Activated CD4-positive, alpha-beta T cell treated with anti-CD3 and anti-CD28 coated beads, Interleukin-2, Interleukin-4, amounts not matched to agents 100 ng/mL and 50 ng/mL, durations not matched to agents 16 hours and 8 hours (primary cell): ENCODE measurements at regions not wholly inside any gene's neighbourhood (a gene's known extent, or its start where the extent isn't known, plus 50 kb on each side); places are given as distances from the start of the nearest gene placed in this dataset.
"Not testable (repeated sequence)": the region's sequence is repeated elsewhere in the genome, so short reads cannot be mapped to it uniquely, and the experiment has no call there.

Experiments used
- DNase-seq: peaks from one replicate; pipeline ENCODE4 v3.0.0-alpha.2; 2020; ENCODE audit warnings: low spot score

DNA sequence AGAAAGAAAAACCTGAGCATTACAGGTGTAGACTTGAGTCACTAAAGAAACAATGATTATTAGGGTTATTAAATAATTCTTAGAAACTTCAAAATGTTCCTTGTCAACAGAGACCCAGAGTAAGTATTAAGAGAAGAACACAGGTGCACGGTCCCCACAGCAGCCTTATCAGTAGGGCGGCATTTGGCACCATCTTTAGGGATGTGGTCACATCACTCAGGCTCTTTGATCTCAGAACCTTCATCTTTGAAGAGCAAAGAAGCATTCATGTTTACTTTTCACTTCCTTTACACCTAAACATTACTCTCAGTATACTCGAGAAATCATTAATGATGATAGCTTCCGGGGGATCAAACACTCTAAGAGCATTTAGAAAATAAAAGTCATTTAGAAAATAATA is 928.7 kb downstream of the KCNJ2 start:
- DNase-seq, result no peak

DNA sequence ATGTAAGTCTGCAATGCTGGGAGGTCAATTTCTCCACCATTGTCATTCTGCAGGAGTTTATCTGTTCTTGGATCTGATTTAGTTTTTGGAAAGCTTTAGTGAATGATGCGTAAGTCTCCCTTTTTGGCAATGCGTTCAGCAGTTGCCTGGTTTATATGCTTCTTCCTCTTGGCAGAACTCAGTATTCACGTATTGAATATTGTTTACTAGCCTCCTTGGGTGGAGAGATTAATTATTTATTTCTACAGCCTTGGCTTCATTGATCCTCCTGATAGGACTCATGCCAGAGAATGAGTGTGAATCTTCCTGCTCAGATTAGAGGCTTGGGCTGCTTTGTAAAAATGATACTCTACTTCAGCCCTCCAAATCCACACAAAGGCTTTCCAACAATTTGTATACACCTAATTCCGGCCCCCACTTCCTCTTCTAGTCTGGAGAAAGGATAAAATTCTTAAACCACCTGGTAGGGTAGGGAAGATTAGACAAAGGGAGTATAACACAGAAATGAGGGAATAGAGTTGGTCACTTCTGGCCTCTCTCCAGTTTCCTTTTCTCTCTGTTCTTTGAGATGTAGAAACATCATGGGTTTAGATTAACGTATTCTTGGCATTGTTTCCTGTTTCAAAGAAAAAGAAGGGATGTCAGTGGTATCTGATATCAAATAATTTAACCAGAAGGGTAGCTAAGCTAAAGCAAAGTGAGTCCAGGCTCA is 929.8 kb downstream of the KCNJ2 start:
- no peak for DNase-seq

DNA sequence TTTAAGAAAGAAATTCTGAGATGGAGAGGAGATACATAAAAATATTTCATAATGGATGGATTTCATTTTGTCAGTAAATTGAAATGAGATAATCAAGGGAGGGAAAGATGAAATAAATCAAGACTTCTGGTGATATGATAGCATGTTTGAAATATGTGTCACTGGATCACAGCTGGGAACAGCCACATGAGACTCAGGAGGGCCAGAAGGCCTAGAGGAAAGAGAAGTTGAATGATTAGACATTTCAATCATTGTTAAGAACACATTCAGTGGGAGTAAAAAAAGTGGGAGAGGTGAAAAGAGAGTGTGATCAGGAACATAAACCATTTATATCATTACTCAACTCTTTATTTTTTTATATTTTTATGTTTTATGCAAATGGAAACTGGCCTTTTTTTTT is 933.4 kb downstream of the KCNJ2 start:
- no peak for DNase-seq

DNA sequence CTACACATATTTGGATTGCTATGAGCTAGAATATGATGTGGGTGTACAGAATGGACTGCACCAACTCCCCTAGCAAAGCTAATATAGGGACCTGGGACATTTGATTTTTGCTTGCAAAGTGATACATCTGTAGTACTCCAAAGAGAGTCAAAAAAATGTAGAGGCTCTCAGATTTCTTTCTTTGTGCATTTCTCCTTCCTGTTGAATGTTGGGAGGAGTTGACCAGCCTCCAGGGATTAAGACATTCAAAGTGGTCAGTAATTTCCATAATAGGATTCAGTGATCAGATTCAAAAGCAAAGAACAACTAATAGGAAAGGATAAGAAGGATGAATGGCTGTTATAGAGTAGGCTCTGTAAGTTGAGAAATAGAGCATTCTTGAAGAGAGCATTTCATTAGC is 934.9 kb downstream of the KCNJ2 start:
- no peak for DNase-seq

DNA sequence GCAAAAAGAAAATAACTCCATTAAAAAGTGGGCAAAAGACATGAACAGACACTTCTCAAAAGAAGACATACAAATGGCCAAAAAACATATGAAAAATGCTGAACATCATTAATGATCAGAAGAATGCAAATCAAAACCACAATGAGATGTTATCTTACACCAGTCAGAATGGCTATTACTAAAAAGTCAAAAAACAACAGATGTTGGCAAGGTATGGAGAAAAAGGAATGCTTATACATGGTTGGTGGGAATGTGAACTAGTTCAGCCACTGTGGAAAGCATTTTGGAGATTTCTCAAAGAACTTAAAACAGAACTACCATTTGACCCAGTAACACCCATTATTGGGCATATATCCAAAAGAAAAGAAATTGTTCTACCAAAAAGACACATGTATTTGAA is 936.7 kb downstream of the KCNJ2 start:
- not testable (repeated sequence) for DNase-seq

DNA sequence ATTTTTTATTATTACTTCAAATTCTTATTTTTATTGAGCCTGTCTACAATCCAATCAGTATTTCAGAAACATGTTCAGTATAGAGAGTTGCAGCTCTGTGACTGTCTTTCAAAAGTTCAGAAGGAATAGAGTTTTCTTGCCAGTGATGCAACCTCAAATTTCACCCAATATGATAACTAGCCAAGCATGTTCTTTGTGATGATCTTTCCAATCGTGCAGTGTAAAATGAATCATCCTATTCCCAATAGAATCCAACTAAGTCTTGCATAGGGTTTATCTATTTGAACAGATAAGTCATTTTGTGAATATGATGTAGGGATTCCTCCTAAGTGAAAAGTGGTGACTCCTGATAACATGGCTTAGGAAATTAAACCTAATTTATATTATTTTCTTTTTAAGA is 937.8 kb downstream of the KCNJ2 start:
- no peak for DNase-seq

DNA sequence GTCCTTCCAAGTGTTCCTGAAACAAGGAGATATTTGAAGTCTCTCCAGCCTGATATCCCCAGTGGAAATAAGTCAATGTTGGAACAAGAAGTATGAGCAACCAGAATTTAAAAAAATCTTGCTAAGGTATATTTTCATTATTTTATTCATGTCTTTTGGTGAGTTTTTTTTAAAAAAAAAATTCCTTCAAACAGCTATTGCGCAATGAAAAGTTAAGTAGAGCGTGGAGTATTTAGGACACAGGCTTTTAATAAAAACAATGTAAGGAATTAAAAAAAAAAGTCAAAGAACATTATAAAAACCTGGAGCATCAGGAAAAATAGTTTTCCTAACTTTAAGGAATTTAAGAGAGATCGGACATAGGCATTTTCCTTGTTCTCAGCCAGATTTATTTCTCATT is 940.4 kb downstream of the KCNJ2 start:
- no peak for DNase-seq

DNA sequence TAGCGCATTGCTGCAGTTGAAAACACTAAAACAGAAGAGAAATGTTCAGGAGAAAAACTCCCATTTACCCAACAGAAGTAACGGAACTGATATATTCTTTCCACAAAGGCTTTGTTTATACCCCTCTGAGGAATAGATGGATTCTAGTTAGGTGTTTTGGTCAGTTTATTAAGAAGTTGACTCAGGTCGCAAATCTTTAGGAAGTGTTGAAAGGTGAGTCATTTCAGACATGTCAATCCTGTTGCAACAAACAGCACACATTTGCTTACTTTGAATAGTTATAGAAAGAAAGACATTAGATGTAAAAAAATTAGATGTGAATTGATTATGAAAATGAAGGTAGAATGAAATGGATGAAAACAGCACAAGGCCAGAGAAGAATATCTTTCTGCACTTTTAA is 941.0 kb downstream of the KCNJ2 start:
- DNase-seq, result no peak

DNA sequence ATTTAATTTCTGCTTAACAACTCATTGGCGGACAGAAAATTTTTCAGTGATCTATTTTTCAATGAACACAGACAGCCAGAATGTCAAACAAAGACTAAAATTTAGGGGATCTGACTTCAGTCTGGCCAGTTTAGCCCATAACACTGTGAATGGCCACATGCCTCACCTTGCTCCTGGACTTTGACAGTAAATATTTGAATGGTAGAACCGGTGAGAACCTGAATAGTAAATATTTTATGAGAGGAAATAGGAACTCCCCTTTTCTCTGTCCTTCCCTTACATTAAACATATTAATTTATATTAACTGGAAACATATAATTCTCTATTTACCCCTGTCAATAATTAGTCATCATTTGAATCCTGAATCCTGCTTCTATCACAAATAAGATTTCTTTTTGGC is 942.1 kb downstream of the KCNJ2 start:
- no peak for DNase-seq

DNA sequence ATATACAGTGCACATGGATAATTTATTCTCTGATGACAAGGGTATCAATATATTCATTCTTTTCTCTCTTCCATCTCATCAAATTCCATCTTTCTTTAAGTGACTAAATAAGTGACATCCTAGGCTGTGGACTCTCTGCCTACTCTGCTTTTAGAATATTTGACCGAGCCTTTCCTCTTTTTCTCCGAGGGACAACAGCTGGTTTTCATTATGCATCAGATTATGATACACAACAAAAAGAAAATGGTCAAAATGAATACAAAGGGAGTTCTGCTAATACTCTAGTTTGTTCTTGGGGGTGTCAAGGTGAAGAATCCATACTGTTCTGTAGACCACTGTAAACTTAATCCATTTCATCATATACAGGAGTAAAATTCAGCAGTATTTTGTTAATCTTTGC is 942.6 kb downstream of the KCNJ2 start:
- no peak for DNase-seq

DNA sequence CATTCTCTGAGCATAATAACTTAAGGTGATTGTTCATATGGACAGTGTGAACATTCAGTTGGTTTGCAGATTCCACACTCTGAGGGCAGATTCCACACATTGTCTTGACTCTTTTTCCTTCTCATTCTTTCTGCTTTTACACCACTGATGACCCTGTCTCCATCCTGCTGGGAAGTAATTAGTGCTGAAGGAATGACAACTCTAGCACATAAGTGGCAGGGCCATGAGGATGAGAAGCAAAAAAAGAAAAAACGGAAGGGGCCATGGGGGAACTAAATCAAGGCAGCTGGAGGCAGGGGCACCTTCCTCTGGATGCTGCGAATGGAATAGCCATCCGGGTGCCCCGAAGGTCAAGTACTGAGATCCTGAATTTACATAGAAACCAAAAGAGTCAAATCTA is 944.0 kb downstream of the KCNJ2 start:
- no peak for DNase-seq

DNA sequence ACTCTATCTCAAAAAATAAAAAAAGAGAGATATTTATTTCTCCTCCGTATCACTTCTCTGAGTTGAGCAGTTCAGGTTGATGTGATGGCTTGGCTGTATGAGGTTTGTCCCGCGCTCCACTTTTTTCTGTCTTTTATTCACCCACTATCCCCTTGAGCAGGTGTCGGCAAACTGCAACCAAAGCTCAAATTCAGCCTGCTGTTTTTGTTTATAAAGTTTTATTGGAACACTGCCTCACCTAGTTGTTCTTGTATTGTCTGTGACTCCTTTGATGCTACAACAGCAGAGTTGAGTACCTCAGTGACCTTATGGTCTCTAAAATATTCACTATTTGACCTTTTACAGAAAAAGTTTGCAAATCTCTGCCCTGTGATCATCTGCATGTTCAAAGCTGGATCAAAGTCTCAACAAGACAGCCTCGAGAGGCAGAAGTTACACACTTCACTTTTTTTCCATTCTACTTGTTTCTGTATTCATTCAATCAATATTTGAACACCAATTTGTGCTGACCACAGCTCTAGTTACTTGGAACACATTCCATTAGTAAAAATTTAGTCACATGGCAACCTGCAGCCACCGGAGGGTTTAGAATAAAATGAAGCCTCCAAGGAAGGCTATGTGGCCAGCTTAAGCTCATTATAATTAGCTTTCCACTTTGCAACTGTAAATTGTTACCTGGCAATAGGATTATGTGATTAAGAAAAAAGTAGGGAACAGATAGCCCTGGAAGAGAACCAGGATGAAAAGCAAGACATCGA is 945.8 kb downstream of the KCNJ2 start:
- no peak for DNase-seq

DNA sequence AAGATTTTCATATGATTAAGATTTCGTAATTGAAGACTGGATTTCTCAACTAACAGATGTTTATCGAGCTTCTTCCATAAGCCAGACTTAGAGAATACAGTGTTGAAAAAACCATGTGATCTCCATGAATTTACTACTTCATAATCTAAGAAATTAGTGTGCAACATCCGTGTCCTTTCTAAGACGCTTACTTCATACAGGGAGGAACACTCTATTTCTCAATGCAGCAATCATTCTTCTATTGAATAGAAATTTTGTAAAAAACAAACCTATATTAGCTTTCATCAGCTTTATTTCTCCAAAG is 946.3 kb downstream of the KCNJ2 start:
- no peak for DNase-seq

DNA sequence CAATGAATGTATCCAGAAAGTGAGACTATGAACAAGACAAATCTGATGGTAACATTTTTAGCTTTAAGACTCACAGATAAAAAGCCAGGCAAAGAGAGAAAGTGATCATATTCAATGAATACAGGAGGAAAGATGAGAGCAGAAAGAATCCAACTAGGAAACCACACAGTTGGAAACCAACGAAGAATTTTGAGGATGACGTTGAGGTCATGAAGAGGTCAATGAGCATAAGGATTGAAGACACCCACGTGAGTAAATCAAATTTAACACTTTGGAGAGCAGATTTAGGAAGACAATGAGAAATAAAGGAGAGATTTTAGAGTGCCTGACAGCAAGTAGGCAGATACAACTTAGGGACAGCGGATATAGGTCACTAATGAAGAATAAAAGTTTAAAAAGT is 948.1 kb downstream of the KCNJ2 start:
- no peak for DNase-seq

DNA sequence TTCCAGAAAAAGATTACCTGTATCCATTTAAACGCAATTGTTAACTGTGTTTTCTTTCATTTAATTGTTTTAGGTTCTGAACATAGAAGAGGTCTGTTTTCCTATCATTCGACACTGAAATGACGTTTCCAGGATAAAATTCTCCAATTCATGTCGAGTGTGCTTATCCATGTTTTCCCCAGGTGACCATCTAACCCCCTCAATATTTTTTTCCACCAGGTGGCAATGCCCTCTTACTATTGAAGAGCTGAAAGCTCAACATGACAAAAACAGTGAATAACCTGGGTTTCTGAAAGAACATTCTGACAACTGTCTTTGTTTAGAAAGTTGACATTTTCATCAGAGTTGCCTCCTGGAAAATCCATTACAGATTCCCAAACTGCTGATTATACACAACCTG is 948.7 kb downstream of the KCNJ2 start:
- no peak for DNase-seq

DNA sequence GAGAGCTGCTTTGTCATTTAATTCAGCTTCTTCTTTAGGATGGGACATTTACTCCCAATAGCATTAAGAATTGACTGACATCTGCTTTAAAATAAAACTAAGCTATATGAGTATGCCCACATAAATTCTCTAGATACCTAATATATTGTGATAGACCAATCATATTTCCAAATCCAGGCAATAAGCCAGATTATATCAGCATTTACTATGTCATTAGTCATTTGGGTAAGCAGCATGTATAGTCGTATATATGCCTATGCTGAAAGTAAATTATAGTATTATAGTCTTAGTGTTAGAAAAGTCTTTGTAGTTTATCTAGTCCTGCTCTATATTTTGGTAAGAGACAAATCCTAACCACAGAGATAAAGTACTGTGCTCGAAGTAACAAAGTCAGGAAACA is 958.1 kb downstream of the KCNJ2 start:
- DNase-seq, result no peak

DNA sequence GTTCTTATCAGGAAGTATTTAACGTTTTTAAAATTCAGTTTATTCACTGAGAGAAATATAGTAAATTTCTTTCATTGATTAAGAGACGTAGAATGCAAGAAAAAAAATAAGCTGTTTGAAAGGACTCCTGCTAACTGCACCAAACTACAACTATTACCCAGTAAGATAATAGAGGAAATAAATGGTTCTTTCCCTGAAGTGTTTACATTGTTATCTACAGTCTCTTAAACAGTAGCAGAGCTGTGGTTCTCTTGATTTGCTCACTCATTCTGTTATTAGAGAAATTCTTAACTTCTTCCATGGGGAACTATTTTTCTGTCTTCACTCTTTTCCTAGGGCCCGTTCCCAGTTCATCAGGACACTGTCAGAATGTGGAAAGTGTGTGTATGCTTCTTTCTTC is 973.0 kb downstream of the KCNJ2 start:
- no peak for DNase-seq

DNA sequence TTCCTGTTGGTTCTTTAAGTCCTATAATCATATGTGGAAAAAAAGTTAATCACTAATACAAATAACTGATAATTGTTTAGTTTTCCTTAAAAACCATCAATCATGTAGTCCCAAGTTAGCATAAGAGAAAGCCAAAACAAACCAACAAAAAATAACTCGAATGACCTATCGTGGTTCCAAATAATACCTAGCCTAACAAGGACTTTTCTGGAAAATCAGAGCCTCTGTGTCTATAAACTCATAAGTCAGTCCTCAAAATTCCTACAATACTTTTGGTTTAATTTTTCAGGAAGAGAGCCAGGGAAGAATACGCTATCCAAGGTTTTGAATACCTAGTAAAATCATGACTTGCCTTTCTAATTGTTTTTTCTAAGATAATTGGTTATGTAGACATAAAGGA is 975.3 kb upstream of the SOX9 start:
- no peak for DNase-seq

DNA sequence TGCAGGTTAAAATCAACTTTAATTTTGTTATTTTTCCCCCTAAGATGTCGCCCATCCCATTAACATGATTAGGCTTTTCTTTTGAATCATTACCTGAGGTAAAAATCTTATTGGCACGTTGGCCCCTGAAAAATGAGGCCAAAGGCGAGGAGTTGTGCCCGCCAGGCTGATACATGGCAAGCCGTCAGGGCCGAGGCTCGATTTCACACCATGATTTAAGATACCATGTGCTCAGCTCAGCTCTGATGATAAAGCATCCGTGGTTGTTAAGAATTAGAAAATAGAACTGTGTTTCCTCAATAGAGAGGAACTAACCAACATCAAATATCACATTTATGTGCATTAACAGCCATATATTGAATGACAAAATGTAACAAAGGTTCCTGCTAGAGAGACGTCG is 972.9 kb upstream of the SOX9 start:
- no peak for DNase-seq

DNA sequence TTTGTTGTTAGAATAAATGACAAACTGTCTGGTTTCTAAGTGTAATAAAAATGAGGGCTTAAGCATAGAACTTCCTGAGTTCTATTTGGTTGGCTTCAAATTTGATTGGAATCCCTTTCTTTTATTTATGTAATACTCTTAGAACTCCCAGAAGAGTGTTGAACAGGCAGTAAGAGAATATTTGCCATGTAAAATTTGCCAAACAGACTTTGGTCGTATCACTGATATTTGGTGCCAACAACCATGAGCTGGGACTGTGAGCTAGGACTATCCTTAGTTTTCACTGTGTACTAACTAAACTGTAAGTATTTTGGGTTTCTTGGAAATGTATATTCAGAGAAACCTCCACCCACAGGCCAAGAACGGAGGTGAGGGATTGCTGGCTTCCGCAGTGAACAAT is 971.2 kb upstream of the SOX9 start:
- no peak for DNase-seq

DNA sequence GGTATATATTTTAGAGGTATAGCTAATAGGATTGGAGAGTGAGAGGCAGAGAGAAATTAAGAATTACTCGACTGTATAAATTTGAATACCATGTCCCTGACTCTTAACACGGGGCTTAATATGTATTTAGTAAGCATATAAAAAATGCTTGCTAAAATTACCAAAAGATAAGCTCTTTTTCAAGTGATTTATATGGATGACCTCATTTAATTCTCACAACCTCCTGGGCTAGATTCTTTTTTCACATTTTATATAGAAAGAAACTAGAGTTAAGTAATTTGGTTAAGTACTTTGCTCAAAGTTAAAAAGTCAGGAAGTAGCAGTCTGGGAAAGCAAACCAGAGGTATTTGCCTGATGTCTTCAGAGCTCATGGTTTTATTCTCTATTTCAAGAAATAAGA is 963.5 kb upstream of the SOX9 start:
- no peak for DNase-seq

DNA sequence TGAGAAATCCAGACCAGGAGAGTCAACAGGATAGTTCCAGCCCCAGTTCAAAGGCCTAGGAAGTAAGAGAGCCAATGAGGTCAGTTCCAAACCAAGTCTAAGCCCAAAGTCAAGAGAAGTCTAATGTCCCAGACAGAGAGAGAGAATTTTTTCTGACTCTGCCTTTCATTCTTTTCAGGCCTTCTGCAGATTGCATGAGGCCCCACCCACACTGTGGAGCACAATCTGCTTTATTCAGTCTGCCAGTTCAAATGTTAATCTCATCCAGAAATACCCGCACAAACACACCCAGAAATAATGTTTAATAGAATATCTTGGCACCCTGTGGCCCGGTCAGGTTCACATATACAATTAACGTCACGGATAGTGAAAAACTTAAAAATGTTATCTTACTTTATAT is 962.4 kb upstream of the SOX9 start:
- no peak for DNase-seq

DNA sequence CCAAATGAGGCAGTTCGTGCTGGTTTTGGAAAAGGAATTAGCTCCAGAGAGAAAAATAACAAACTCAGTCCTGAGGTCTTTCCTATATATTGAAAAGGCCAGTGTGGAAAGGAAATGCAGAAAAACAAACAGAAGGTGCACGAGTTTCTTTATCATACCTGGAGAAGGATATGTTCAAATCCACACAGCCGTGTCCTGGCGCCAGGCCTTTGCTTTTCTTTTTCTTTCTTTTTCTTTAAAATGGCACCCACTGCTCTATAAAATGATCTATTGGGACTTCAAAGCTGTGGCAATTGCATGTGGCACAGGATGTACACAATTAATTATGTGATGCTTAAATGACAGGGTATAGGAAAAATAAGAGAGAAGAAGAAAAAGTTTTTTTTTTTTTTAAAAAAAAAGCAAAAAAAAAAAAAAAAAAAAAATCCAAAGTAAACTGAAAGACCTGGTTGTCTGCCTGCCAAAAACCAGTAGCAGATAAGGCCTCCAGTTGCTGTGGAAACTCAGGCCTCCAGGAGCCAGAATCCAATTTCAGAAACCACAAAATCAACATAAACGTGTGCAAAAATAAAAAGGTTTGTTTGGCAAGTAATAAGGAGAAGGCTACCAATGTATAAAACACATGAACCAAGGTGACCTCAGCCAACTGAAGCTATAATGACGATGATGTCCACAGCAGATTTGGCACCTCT is 957.6 kb upstream of the SOX9 start:
- no peak for DNase-seq

DNA sequence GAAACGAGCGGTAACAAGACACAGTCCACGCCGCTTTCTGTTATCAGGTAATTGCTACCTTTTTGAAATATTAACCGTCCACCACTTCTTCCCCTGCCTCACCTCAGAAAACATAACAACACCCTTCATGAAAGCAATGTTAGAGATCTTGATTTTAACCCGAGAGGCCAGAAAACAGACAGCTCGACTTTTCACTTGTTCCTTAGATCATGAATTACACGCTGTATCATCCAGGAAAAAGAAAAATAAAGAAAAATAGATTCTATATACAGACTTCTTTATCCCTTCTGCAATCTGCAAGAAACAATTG is 957.1 kb upstream of the SOX9 start:
- no peak for DNase-seq
